Motor neuron (in vitro differentiated cells): ENCODE measurements at regions not wholly inside any gene's neighbourhood (a gene's known extent, or its start where the extent isn't known, plus 50 kb on each side); places are given as distances from the start of the nearest gene placed in this dataset.
"Not testable (repeated sequence)": the region's sequence is repeated elsewhere in the genome, so short reads cannot be mapped to it uniquely, and the experiment has no call there.

Experiments used
- ATAC-seq, 8 experiments: fragments of 200-7000 bp; cut with Tn5 transposase; replicated peaks in 6 of 8; 2 replicates each; pipeline ENCODE4 v1.8.0; 2021; ENCODE audit warnings: mild to moderate bottlenecking in 8 of 8, moderate library complexity in 8 of 8
- H3K27ac ChIP-seq, 2 donors: fragments of 250-450 bp; sonication (Bioruptor Pico); 2 replicates each; pipeline ENCODE4 v1.9.0; 2021; ENCODE audit warnings: antibody characterized with exemption in 2 of 2, mild to moderate bottlenecking in 2 of 2, moderate library complexity in 1 of 2
- H3K4me1 ChIP-seq, 2 donors: fragments of 250-450 bp; sonication (Bioruptor Pico); replicated peaks in 1 of 2; 2 replicates each; pipeline ENCODE4 v1.6.1; 2021; ENCODE audit warnings: antibody characterized with exemption in 2 of 2, mild to moderate bottlenecking in 2 of 2, moderate library complexity in 1 of 2
- H3K4me3 ChIP-seq, 5 donors: fragments of 250-450 bp; sonication (Bioruptor Pico); 2 replicates each; pipeline ENCODE4 v1.9.0; 2021; ENCODE audit warnings: antibody characterized with exemption in 5 of 5, mild to moderate bottlenecking in 5 of 5, moderate library complexity in 4 of 5
- WGBS, 10 experiments: fragments of 450-650 bp; shearing (Covaris generic); methylation state at CpG; one replicate each; pipeline ENCODE4 v1.0.0; 2022; 5-methylcytosine and 5-hydroxymethylcytosine counted together
- in situ Hi-C, 9 experiments: fragments of 400-800 bp; cut with MboI; loops; one replicate each; pipeline ENCODE4 v1.15.0; 2021; ENCODE audit warnings: low sequenced_read_pairs in 9 of 9, low pct_unique_long_range_greater_than_20kb in 2 of 9; ENCODE audit not compliant: unreplicated experiment in 9 of 9

DNA sequence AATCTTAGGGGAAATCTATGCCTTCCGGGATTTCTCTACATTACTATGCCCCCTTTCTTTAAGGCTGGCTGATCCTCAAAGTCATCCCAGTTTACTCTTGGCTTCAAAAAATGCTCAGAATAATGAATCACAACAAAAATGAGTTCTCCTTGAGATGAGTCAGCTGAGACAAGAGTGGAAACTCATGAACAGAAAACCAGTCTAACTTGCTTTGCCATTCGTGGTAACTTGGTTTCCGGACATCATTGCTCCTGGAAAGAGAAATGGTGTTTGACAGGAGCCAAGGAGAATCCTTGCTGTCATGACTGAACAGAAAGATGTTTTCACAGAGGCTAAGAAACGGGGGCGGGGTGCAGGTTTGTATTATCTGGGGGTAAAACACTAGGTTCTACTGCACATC, 435.6 kb upstream of the DYNLRB2 start:
- Histone ChIP-seq H3K27ac (no peak overlapping the region), H3K4me1 (no peaks in the 10 kb centered on the region), H3K4me3 (no peak overlapping the region)
- in situ Hi-C loops, result no loop called here
- ATAC-seq, result no peak
- WGBS, 10 experiments, result 13 to 100% (median 83%) methylated on average over 1 to 5 of the region's 5 CpGs; no CpG with 5 or more reads in 1 of the 10 experiments

DNA sequence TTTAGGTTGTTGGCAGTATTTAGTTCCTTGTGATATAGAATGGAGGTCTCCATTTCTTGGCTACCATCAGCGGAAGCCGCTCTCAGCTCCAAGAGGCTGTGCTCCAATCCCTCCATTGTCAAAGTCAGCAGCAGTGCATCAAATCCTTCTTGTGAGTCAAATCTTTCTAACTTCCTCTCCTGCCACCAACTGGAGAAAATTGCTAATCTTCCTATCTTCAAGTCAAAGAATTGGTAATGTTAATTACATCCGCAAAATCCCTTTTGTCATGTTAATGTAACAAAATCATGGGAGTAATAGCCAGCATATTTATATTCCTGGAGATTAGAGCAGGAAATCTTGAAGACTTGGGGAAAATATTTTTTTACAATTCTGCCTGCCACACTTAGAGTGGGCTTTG, 436.4 kb upstream of the DYNLRB2 start:
- in situ Hi-C loops, result no loop called here
- no peak overlapping the region for H3K4me3 ChIP-seq
- no peak for ATAC-seq
- H3K27ac ChIP-seq, result no peak overlapping the region
- 80 to 100% (median 91%) methylated on average over 1 to 3 of the region's 3 CpGs; no CpG with 5 or more reads in 4 of the 10 experiments for WGBS, 10 experiments
- H3K4me1 ChIP-seq, result no peaks in the 10 kb centered on the region

DNA sequence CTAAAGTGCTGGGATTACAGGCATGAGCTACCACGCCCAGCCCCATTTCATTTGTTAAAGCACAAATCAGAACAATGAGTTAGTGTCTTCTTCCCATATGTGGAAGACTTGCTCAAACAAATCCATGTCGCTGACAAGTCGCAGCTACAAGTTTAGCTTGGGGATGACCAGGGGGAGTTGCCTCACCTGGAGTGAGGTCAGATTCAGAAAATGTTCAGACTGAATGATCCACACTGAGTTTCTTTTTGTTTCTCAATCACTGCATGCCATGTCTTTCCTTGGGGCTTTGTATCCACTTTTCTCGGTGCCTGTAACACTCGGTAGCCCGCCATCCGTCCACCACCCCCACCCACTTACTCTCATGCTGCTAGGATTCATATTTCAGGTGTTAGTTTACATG, 437.3 kb upstream of the DYNLRB2 start:
- no peak for ATAC-seq
- H3K4me3 ChIP-seq, result no peak overlapping the region
- WGBS, 10 experiments, result 91 to 100% (median 94%) methylated on average over 1 to 7 of the region's 7 CpGs; no CpG with 5 or more reads in 4 of the 10 experiments
- H3K27ac ChIP-seq, result no peak overlapping the region
- in situ Hi-C loops, result no loop called here
- no peaks in the 10 kb centered on the region for H3K4me1 ChIP-seq

DNA sequence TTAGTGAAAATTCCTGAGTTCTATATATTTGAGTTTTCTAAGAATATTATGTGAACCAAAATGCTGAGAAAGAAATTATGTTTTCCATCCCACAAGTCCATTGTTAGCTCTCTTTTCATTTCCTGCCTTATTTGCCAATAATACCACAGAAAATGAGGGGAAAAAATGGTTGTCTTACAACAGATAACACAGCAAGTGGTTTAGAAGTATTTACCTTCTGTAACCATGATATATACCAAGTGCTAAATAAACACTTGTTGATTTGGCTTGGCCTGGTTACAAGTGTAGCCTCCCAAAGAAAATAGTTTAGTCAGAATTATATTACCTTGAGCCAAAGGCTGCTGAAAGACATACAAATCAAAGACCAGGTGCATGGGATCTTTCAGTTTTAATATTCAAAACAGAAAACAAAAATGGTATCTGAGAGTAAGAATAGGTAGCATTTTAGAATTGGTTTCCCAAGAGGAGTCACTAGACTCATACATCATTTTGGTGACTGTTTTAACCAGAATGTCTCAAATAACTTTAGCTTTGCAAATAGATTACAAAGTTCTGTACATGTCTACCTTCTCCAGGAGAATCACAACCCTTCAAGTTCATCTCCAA, 439.8 kb upstream of the DYNLRB2 start:
- Histone ChIP-seq H3K4me1 (no peaks in the 10 kb centered on the region), H3K4me3 (no peak overlapping the region), H3K27ac (no peak overlapping the region)
- in situ Hi-C loops, result no loop called here
- no peak for ATAC-seq

DNA sequence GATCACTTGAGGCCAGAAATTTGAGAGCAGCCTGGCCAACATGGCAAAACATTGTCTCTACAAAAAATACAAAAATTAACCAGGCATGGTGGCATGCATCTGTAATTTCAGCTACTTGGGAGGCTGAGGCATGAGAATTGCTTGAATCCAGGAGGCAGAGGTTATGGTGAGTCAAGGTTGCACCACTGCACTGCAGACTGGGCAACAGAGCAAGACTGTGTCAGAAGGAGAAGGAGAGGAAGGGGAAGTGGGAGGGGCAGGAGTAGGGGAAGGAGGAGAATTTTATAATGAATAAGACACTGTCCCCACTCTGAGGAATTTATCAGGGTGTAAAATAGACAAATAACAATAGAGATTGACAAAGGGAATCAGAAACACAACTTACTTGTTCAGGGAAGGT, 440.6 kb upstream of the DYNLRB2 start:
- Histone ChIP-seq H3K4me3 (no peak overlapping the region), H3K27ac (no peak overlapping the region), H3K4me1 (no peaks in the 10 kb centered on the region)
- in situ Hi-C loops, result no loop called here
- ATAC-seq, result no peak

DNA sequence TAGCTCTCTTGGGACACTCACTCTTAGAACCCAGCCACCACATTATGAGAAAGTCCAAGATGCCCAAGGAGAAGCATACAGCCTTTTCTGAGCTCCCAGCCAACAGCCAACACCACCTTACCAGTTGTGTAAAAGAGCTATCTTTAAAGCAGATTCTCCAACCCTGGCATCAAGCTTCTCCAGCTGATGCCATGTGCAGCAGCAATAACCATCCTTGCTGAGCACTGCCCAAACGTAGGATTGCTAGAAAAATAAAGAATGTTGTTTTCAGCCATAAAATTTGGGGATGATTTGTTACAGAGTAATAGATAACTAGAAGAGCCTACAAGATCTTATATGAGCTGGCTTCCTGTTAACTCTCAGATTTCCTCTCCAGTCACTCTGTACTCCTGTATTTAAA, 443.7 kb upstream of the DYNLRB2 start:
- no peak overlapping the region for H3K4me3 ChIP-seq
- H3K27ac ChIP-seq, result no peak overlapping the region
- in situ Hi-C loops, result no loop called here
- no peaks in the 10 kb centered on the region for H3K4me1 ChIP-seq
- ATAC-seq, result no peak
- WGBS, 10 experiments, result 25 to 88% (median 75%) methylated on average over 1 of the region's 1 CpG; no CpG with 5 or more reads in 3 of the 10 experiments

- 0 to 96% (median 80%) methylated on average over 1 to 4 of the region's 4 CpGs; no CpG with 5 or more reads in 3 of the 10 experiments for WGBS, 10 experiments
- no peak overlapping the region for H3K4me3 ChIP-seq
- in situ Hi-C loops, result no loop called here
- peak in 3 of 8 experiments; percentile 99 for ATAC-seq
- no peak overlapping the region for H3K27ac ChIP-seq
- H3K4me1 ChIP-seq, result no peaks in the 10 kb centered on the region
Observed at GRCh38 chr16:80092681-80093080, 448.1 kb upstream of the DYNLRB2 start.

- WGBS, 10 experiments, result 43 to 84% (median 67%) methylated on average over 2 to 3 of the region's 4 CpGs; no CpG with 5 or more reads in 4 of the 10 experiments
- H3K4me3 ChIP-seq, H3K27ac ChIP-seq, H3K4me1 ChIP-seq, in situ Hi-C loops: not testable (repeated sequence)
- peak in 2 of 8 experiments; percentile 22 to 31 for ATAC-seq
Observed at GRCh38 chr16:80091453-80091852, 449.3 kb upstream of the DYNLRB2 start.

- 38 to 100% (median 86%) methylated on average over 1 to 2 of the region's 2 CpGs; no CpG with 5 or more reads in 4 of the 10 experiments for WGBS, 10 experiments
- no peak overlapping the region for H3K4me3 ChIP-seq
- ATAC-seq, result no peak
- no peak overlapping the region for H3K27ac ChIP-seq
- peaks cover 0 to 2% of the 10 kb centered on the region in 2 donors for H3K4me1 ChIP-seq
- in situ Hi-C loops, result no loop called here
Observed at GRCh38 chr16:80085606-80086005, 455.2 kb upstream of the DYNLRB2 start.

DNA sequence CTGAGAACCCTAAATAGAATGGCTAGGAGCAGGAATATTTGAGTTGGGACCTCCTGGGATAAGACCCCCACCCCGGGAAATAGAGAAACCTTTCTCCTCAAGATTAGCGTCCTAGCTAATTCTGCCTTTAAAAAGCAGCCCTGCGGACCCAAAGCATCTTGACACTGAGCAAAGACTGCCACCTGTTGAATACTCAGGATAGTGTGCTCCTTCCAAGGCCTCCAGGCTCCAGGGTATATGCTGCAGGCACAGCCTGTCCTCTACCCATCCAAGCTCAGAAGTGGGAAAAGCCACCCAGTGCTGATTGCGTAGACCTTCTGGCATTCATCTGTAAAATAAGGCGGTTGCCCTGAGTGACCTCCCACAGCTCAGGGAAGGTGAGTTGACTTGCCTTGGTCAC, 456.2 kb upstream of the DYNLRB2 start:
- no peak overlapping the region for H3K27ac ChIP-seq
- in situ Hi-C loops, result no loop called here
- peak; percentile 51 to 99 (median 82) for ATAC-seq
- no peak overlapping the region for H3K4me3 ChIP-seq
- H3K4me1 ChIP-seq, result peaks cover 0 to 2% of the 10 kb centered on the region in 2 donors
- 0 to 47% (median 20%) methylated on average over 1 to 4 of the region's 5 CpGs; no CpG with 5 or more reads in 4 of the 10 experiments for WGBS, 10 experiments

DNA sequence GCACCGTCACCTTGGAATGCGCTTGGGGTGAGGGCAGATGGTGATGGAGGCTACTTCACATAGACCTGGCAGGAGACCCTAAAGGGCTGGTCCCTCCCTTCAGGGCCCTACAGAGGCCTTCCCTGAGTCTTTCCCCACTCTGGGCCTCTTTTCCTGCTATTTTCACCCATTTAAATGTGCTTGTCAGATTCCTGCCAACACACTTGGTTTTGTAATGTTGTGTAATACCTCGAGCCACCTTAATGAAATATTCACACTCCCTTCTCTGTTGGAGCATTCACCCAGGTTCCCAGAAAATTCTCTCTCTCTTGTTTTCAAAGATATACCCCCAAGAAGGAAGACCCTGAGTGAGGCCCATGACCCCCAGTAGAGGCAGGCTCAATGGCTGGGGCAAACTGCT, 456.6 kb upstream of the DYNLRB2 start:
- in situ Hi-C loops, result no loop called here
- peak in 3 of 8 experiments; percentile 29 to 75 (median 70) for ATAC-seq
- Histone ChIP-seq H3K4me1 (peaks cover 0 to 2% of the 10 kb centered on the region in 2 donors), H3K4me3 (no peak overlapping the region), H3K27ac (no peak overlapping the region)
- 71 to 100% (median 100%) methylated on average over 1 to 3 of the region's 3 CpGs; no CpG with 5 or more reads in 3 of the 10 experiments for WGBS, 10 experiments

DNA sequence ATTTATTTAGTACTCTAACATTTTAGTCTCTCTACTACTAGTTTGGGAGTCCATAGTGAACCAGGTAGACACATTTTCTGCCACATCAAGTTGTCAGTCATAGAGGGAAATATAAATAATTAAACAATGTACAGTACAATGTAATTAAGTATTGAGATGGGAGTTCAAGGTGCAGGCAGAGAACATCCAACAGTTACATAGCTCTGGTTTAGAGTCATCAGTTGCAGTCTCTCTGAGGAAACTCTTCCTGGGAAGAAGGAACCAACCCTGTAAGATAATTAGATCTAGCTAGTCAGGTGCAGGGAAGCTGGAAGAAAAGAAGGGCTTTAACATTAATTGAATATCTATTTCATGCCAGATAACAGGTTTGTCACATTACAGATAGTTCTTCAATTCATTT, 457.9 kb upstream of the DYNLRB2 start:
- ATAC-seq, result no peak
- H3K4me3 ChIP-seq, result no peak overlapping the region
- peaks cover 0 to 2% of the 10 kb centered on the region in 2 donors for H3K4me1 ChIP-seq
- no peak overlapping the region for H3K27ac ChIP-seq
- in situ Hi-C loops, result no loop called here

GRCh38 chr16:80081846-80082245, 458.9 kb upstream of the DYNLRB2 start:
- H3K4me1 ChIP-seq, result peaks cover 0 to 2% of the 10 kb centered on the region in 2 donors
- in situ Hi-C loops, result no loop called here
- ATAC-seq, result no peak
- H3K4me3 ChIP-seq, result no peak overlapping the region
- no peak overlapping the region for H3K27ac ChIP-seq
- WGBS, 10 experiments, result 60 to 100% (median 85%) methylated on average over 1 to 5 of the region's 5 CpGs; no CpG with 5 or more reads in 3 of the 10 experiments

DNA sequence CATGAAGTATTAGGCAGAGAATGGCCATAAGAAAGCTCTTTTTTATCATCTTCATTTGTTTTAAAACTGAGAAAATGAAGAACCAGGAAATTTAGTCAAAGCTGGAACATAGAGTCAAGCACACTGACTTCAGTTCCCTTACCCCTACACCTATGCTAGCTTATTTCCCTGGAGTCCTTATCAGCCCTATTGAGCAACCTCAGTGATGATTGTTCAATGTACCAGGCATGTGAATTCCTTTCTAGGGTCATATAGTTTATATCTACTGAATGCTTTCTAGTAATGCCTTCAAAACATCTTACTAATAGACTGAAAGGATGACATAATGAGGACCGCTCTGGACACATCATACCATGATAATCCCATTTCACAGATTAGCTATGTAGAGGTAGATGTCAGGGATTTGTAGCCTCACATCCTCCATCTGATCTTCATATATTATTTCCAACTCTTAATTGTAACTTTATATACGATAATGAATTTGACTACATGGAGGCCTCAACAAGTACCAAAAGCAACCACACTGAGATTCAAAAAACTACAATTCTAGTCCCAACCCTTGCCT, 460.4 kb upstream of the DYNLRB2 start:
- 80 to 100% (median 100%) methylated on average over 1 to 2 of the region's 2 CpGs; no CpG with 5 or more reads in 2 of the 10 experiments for WGBS, 10 experiments
- in situ Hi-C loops, result no loop called here
- no peak overlapping the region for H3K27ac ChIP-seq
- peaks cover 3 to 7% of the 10 kb centered on the region in 2 donors for H3K4me1 ChIP-seq
- no peak overlapping the region for H3K4me3 ChIP-seq
- no peak for ATAC-seq
